AG09309 (cell line): ENCODE measurements at regions not wholly inside any gene's neighbourhood (a gene's known extent, or its start where the extent isn't known, plus 50 kb on each side); places are given as distances from the start of the nearest gene placed in this dataset.

Source experiments
- DNase-seq: peaks from one replicate; pipeline ENCODE4 v3.0.0-alpha.2; 2010; ENCODE audit warnings: low read depth
- H3K4me3 ChIP-seq: 2 replicates; pipeline ENCODE4 v1.5.1; 2011; ENCODE audit warnings: mild to moderate bottlenecking, low read depth, low read length, moderate library complexity; ENCODE audit not compliant: control insufficient read depth
- CTCF ChIP-seq: IDR thresholded peaks from 2 replicates; pipeline ENCODE4 v1.5.1; 2011; ENCODE audit warnings: mild to moderate bottlenecking, low read depth, low read length, inconsistent platforms; ENCODE audit not compliant: insufficient read depth, control insufficient read depth; ENCODE audit errors: missing control alignments

DNA sequence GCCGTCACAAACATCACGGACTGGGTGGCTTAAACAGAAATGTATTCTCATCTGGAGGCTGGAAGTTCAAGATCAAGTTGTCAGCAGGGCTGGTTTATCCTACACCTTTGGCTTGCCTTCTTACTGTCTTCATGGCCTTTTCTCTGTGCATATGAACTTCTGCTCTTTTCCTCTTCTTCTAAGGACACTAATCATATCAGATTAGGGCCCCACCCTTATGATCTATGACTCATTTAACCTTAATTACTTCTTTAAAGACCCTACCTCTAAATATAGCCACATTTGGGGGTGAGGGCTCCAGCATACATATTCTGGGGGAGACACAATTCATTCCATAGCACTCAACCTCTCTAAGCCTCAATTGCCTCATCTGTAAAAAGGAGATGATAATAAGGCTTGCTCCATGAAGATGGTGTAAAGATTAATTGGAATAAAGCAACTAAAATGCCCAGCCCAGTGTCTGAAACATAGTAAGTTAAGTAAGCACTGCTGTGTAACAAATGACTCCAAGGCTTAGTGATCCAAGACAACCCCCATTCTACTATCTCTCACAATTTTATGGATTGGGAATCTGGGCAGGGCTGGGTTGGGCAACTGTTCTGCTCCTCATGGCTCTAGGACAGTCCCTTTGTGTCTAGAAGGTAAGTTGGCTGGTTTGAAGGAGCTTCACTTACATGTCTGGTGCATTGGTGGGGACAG, 119.8 kb downstream of the BANF2 start:
- no peak for DNase-seq

GRCh38 chr20:17818187-17818586, 118.4 kb downstream of the BANF2 start:
- TF ChIP-seq CTCF: no peak
- DNase-seq: no peak
- no peak overlapping the region for H3K4me3 ChIP-seq

More for the DNA sequence above, 119.8 kb downstream of the BANF2 start:
- H3K4me3 ChIP-seq: no peak overlapping the region
- no peak for TF ChIP-seq CTCF

GRCh38 chr20:17816804-17817587, 117.2 kb downstream of the BANF2 start:
- TF ChIP-seq CTCF: no peak
- H3K4me3 ChIP-seq: no peak overlapping the region
- no peak for DNase-seq

DNA sequence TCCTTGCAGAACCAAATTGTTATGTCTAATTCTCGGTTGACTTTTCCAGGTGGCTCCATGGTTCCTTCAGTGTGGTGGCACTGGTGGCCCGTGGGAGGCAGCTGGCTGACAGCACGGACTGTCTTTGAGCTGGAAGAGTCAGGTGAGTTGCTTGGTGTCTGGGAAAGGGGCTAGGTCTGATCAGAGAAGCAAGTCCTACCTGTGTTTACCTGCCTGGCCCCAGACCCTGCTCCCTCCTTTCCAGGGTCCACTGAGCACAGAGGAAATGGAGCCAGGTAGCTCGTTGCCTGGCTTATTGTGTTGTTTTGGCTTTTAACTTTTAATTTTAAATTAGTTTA, 111.8 kb downstream of the BANF2 start:
- TF ChIP-seq CTCF: no peak
- H3K4me3 ChIP-seq: no peak overlapping the region
- DNase-seq: no peak

- H3K4me3 ChIP-seq: no peak overlapping the region
- DNase-seq: no peak
- no peak for TF ChIP-seq CTCF
These were observed 111.3 kb downstream of the BANF2 start for GRCh38 chr20:17810847-17811627.

- no peak for TF ChIP-seq CTCF
- H3K4me3 ChIP-seq: no peak overlapping the region
- no peak for DNase-seq
These were observed 110.4 kb downstream of the BANF2 start for GRCh38 chr20:17810062-17810631.
